ENCODE measurements at regions not wholly inside any gene's neighbourhood (a gene's known extent, or its start where the extent isn't known, plus 50 kb on each side); places are given as distances from the start of the nearest gene placed in this dataset.

GRCh38 chr2:84055816-84056215 lies 403.3 kb downstream of the SUCLG1 start:
- no peak for TF ChIP-seq POLR2AphosphoS5 (IDR thresholded peaks at IDR 0.05; ENCODE audit: borderline replicate concordance, low read depth, low read length)
- TF ChIP-seq EZH2 (IDR thresholded peaks at IDR 0.05): no peak
- TF ChIP-seq FOXP2 (optimal IDR thresholded peaks at IDR 0.05; ENCODE audit: control extremely low read depth, extremely low read length, insufficient read depth): no peak

Measured in SK-N-MC (cell line).